GM12891 (cell line): ENCODE measurements at regions not wholly inside any gene's neighbourhood (a gene's known extent, or its start where the extent isn't known, plus 50 kb on each side); places are given as distances from the start of the nearest gene placed in this dataset.

Source experiments
- PAX5 ChIP-seq: IDR thresholded peaks from 2 replicates; pipeline ENCODE4 v1.6.1; 2011; ENCODE audit warnings: low read length, moderate library complexity, mild to moderate bottlenecking; ENCODE audit not compliant: insufficient read depth, severe bottlenecking
- POLR2A ChIP-seq: IDR thresholded peaks from 2 replicates; pipeline ENCODE4 v1.6.1; 2011; ENCODE audit warnings: low read depth, low read length, control low read depth
- POLR2AphosphoS5 ChIP-seq: IDR thresholded peaks from 2 replicates; pipeline ENCODE4 v1.6.1; 2011; ENCODE audit warnings: low read depth, low read length, control low read depth
- SPI1 ChIP-seq: IDR thresholded peaks from 2 replicates; pipeline ENCODE4 v1.6.1; 2011; ENCODE audit warnings: low read depth, low read length, control low read depth

DNA sequence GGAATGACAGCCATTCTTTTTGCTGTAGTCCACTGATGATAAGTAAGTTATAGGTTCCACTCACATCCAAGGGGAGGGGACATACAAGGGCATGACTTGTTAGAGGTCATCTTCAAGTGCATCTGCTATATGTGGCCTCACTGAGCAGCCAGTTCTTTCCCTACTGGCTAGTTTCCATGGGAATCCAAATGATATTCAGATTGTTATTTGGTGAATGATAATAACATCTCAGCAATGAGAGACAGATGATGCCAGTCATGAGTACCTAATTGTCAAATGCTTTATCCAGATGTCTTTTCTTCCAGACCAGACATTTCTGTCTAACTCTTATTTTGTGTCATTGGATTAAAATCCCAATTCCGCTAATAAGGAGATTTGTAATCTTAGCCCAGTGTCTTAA is 460.4 kb upstream of the BOD1L1 start:
- no peak for TF ChIP-seq POLR2A
- no peak for TF ChIP-seq POLR2AphosphoS5
- no peak for TF ChIP-seq PAX5
- TF ChIP-seq SPI1, result no peak
